T-cell (primary cell): ENCODE measurements at regions not wholly inside any gene's neighbourhood (a gene's known extent, or its start where the extent isn't known, plus 50 kb on each side); places are given as distances from the start of the nearest gene placed in this dataset.

ENCODE experiments used
- ATAC-seq, 4 experiments: fragments of 200-7000 bp in 3 of 4; fragments of 150-1000 bp in 1 of 4; cut with Tn5 transposase; replicated peaks in 1 of 4; 1 replicate in 3 of 4; 2 replicates in 1 of 4; pipeline ENCODE4 v1.10.0; 2021; ENCODE audit warnings: moderate library complexity in 3 of 4, mild to moderate bottlenecking in 2 of 4, moderate number of reproducible peaks in 1 of 4
- CTCF ChIA-PET, 2 donors: fragments of 300-600 bp; sonication (Branson Sonifier 250); formaldehyde crosslinking; loops; one replicate each; lab custom pipeline; 2022; ENCODE audit warnings: antibody characterized with exemption in 2 of 2; lab: Charles Lee
- POLR2A ChIA-PET, 2 donors: fragments of 300-600 bp; sonication (Branson Sonifier 250); formaldehyde crosslinking; loops; one replicate each; lab custom pipeline; 2022; ENCODE audit warnings: antibody characterized with exemption in 2 of 2; lab: Charles Lee
- DNase-seq, 35 experiments: peaks; one replicate each; pipeline versions ENCODE4 v3.0.0 to v3.0.0-alpha.2; 2013 to 2023
- H3K27ac ChIP-seq: one replicate; pipeline ENCODE4 v1.5.1; 2013; ENCODE audit warnings: low read length
- H3K27me3 ChIP-seq, 2 experiments: replicated peaks in 1 of 2; 1 replicate in 1 of 2; 2 replicates in 1 of 2; pipeline versions ENCODE4 v1.6.1 to v1.7.0; 2013; ENCODE audit warnings: low read length in 1 of 2, mixed read lengths in 1 of 2; ENCODE audit not compliant: control insufficient read depth in 2 of 2, insufficient read depth in 2 of 2; ENCODE audit errors: extremely low read depth in 1 of 2
- H3K36me3 ChIP-seq, 2 donors: 1 replicate in 1 of 2; 2 replicates in 1 of 2; pipeline versions ENCODE4 v1.6.1 to v1.7.0; 2013; ENCODE audit warnings: low read length in 1 of 2; ENCODE audit not compliant: control insufficient read depth in 2 of 2, insufficient read depth in 1 of 2; ENCODE audit errors: extremely low read depth in 1 of 2
- H3K4me1 ChIP-seq, 2 experiments: 1 replicate in 1 of 2; 2 replicates in 1 of 2; pipeline versions ENCODE4 v1.6.1 to v1.7.0; 2013; ENCODE audit warnings: low read length in 2 of 2, mixed read lengths in 1 of 2; ENCODE audit not compliant: insufficient read depth in 2 of 2, control insufficient read depth in 1 of 2; ENCODE audit errors: extremely low read depth in 1 of 2
- H3K4me3 ChIP-seq, 2 donors: 1 replicate in 1 of 2; 2 replicates in 1 of 2; pipeline versions ENCODE4 v1.5.1 to v1.7.0; 2013; ENCODE audit warnings: mild to moderate bottlenecking in 2 of 2, low read length in 1 of 2, moderate library complexity in 1 of 2; ENCODE audit not compliant: control insufficient read depth in 1 of 2; ENCODE audit errors: extremely low read depth in 1 of 2
- H3K9me3 ChIP-seq: 2 replicates; pipeline ENCODE4 v1.7.0; 2013
- H3K27ac Mint-ChIP-seq, 2 donors: one replicate each; pipeline ENCODE4 v1.8.0; 2020 to 2021; ENCODE audit warnings: mild to moderate bottlenecking in 2 of 2, mixed read lengths in 2 of 2
- H3K27me3 Mint-ChIP-seq, 2 donors: one replicate each; pipeline ENCODE4 v1.8.0; 2021 to 2022; ENCODE audit warnings: mixed read lengths in 2 of 2
- H3K36me3 Mint-ChIP-seq: one replicate; pipeline ENCODE4 v1.8.0; 2021; ENCODE audit warnings: mixed read lengths
- H3K4me1 Mint-ChIP-seq, 3 donors: one replicate each; pipeline ENCODE4 v1.8.0; 2020 to 2022; ENCODE audit warnings: mixed read lengths in 3 of 3, mild to moderate bottlenecking in 1 of 3
- H3K4me3 Mint-ChIP-seq, 3 donors: one replicate each; pipeline ENCODE4 v1.8.0; 2020 to 2022; ENCODE audit warnings: mild to moderate bottlenecking in 3 of 3, mixed read lengths in 3 of 3, moderate library complexity in 3 of 3
- H3K9me3 Mint-ChIP-seq, 3 donors: one replicate each; pipeline ENCODE4 v1.8.0; 2020 to 2022; ENCODE audit warnings: mixed read lengths in 3 of 3
- WGBS: methylation state at CpG from one replicate; pipeline ENCODE4 v1.1.5; 2013; ENCODE audit warnings: missing lambda C conversion rate; ENCODE audit not compliant: insufficient coverage; 5-methylcytosine and 5-hydroxymethylcytosine counted together

DNA sequence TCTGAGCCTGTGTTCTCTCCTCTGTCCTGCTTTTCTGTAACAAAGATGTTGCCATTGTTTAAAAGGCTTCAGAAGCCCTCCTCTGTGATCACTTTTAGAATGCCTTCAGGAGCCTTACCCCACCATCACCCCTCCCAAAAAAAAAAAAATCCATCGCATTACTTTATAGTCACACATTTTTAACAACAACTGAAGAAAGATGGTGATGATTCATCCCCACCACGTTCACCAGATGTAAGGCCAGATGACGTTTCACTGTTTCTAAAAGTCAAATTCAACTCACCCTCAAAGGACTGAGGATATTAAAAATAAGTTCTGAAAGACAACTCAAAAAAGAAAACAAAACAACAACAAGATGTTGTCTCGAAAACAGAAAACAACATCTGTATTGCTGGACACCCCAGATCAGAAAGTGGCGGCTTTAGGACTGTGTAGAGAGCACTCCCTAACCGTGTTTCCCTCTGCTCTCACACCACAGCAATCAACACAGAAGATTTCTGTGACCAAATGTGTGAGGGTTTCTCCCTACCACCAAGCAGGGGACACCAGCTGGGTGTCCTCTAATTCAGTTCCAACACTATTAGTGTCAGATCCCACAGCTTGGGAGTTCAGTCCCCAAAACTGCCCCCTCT is 61.9 kb upstream of the CREB1 start:
- peaks cover 0 to 3% of the 10 kb centered on the region in 2 experiments for H3K4me1 ChIP-seq
- H3K36me3 ChIP-seq, result no peaks in the 10 kb centered on the region
- H3K4me3 ChIP-seq, result no peak overlapping the region
- no peak overlapping the region for H3K4me3 Mint-ChIP-seq
- H3K4me1 Mint-ChIP-seq, result peaks cover 4 to 13% (median 6%) of the 10 kb centered on the region in 3 donors
- ATAC-seq (peak in 1 of 4 experiments; percentile 9), DNase-seq (no peak)
- ChIA-PET POLR2A (no interaction called here), CTCF (interaction anchor here in 1 of 2 donors (0.6 kb wide), 1 partner anchor 76 kb away, joined by 5 read pairs; no protein-coding TSS in a partner anchor)
- H3K27ac ChIP-seq, result no peak overlapping the region
- H3K27ac Mint-ChIP-seq, result no peak overlapping the region
- no peaks in the 10 kb centered on the region for H3K9me3 ChIP-seq
- no peaks in the 10 kb centered on the region for H3K36me3 Mint-ChIP-seq
- 38% methylated on average over 1 of the region's 6 CpGs for WGBS
- H3K9me3 Mint-ChIP-seq, result no peaks in the 10 kb centered on the region
- no peaks in the 10 kb centered on the region for H3K27me3 ChIP-seq
- H3K27me3 Mint-ChIP-seq, result no peaks in the 10 kb centered on the region

DNA sequence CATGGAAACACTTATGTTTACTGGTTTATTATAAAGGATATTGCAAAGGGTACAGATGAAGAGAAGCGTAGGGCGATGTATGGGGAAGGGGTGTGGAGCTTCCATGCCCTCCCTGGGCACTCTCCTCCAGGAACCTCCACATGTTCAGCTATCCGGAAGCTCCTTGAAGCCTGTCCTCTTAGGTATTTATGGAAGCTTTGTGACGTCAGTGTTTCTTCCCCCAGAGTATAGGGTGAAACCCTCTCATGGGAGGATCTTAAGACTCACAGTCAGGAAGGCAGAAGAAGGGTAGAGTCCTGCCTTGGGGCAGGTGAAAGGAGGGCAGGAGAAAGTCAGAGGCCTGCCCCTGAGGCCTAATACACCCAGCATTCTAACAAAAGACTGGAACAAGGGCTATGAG is 61.3 kb upstream of the CREB1 start:
- H3K36me3 Mint-ChIP-seq, result no peaks in the 10 kb centered on the region
- Histone ChIP-seq H3K36me3 (no peaks in the 10 kb centered on the region), H3K27ac (no peak overlapping the region), H3K27me3 (no peaks in the 10 kb centered on the region), H3K4me3 (no peak overlapping the region), H3K9me3 (no peaks in the 10 kb centered on the region), H3K4me1 (peaks cover 3 to 6% of the 10 kb centered on the region in 2 experiments)
- H3K4me3 Mint-ChIP-seq, result no peak overlapping the region
- peaks cover 9 to 11% (median 9%) of the 10 kb centered on the region in 3 donors for H3K4me1 Mint-ChIP-seq
- ATAC-seq, result no peak
- no peak overlapping the region for H3K27ac Mint-ChIP-seq
- H3K27me3 Mint-ChIP-seq, result no peaks in the 10 kb centered on the region
- no peaks in the 10 kb centered on the region for H3K9me3 Mint-ChIP-seq
- POLR2A ChIA-PET, result no interaction called here
- CTCF ChIA-PET, result interaction anchor here in 1 of 2 donors (1.0 kb wide), 1 partner anchor 8 kb away, joined by 3 read pairs; no protein-coding TSS in a partner anchor
- no CpG with 5 or more reads among the region's 4 CpGs for WGBS
- DNase-seq, result no peak

DNA sequence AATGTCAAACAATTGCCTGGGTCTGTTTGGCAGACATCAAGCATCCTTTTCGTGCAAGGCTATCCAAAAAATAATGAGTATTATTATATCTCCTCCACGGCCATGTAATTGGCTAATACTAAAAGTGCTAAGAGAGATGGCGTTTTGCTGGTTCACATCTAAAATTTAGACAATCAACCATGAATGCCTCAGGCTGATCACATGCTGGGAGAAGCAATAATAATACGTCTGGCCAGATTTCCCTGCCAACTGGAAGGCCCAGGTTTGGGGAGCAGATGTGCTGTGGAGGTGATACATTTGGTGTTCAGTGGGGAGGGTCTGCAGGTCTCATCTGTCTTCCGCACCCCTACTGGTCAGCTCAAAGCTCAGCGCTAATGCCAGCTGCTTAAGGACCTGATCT is 60.3 kb upstream of the CREB1 start:
- no peak overlapping the region for H3K27ac Mint-ChIP-seq
- DNase-seq (no peak), ATAC-seq (no peak)
- H3K4me3 Mint-ChIP-seq, result no peak overlapping the region
- no peaks in the 10 kb centered on the region for H3K9me3 Mint-ChIP-seq
- Histone ChIP-seq H3K9me3 (no peaks in the 10 kb centered on the region), H3K4me3 (no peak overlapping the region), H3K36me3 (no peaks in the 10 kb centered on the region), H3K27me3 (no peaks in the 10 kb centered on the region), H3K4me1 (peaks cover 3 to 4% of the 10 kb centered on the region in 2 experiments), H3K27ac (no peak overlapping the region)
- H3K36me3 Mint-ChIP-seq, result no peaks in the 10 kb centered on the region
- POLR2A ChIA-PET, result interaction anchor here in 1 of 2 donors (0.6 kb wide), 1 partner anchor 571 kb away, joined by 3 read pairs; no protein-coding TSS in a partner anchor
- H3K27me3 Mint-ChIP-seq, result no peaks in the 10 kb centered on the region
- CTCF ChIA-PET, result interaction anchor here in 1 of 2 donors (1.0 kb wide), 1 partner anchor 9 kb away, joined by 3 read pairs; no protein-coding TSS in a partner anchor
- H3K4me1 Mint-ChIP-seq, result peaks cover 8 to 9% (median 9%) of the 10 kb centered on the region in 3 donors
- WGBS, result 92% methylated on average over 2 of the region's 6 CpGs

DNA sequence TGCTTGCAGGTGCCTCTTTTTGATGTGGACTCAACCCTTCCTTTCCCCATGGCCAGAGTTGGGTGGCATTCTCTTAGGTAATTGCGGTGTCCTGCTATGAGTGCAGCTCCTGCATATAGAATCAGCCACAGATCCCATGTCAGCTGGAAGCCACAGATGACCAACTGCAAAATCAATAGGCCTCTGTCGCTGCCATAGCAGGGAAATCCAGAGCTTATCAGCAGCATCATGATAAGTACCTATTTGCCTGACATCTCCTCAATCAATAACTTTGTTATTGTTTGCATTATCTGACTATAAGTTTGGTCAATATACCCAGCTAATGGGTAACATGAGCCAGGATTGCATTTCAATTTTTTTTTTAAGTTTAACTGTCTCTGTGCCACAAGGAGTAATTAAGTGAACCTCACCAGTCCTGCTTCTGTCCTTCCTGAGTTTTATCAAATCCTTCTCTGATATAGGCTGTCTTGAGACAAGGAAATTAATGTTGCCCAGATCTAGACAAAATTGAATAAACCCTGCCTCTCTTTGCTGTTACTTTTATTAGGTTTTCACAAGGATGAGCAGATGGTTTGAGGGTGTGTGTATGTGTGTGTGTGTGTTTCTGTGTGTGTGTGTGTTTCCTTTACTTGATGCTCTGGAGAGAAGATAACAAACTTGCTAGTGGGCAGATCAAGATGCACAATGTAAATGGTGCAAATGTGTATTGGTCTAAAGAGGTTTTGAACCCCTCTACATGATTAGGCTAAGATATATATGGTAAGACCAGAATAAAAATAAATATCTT is 59.6 kb upstream of the CREB1 start:
- DNase-seq (no peak), ATAC-seq (no peak)
- H3K27ac Mint-ChIP-seq, result no peak overlapping the region
- H3K36me3 Mint-ChIP-seq, result no peaks in the 10 kb centered on the region
- H3K27me3 Mint-ChIP-seq, result peaks cover 0 to 3% of the 10 kb centered on the region in 2 donors
- no peak overlapping the region for H3K4me3 Mint-ChIP-seq
- Histone ChIP-seq H3K27ac (no peak overlapping the region), H3K36me3 (no peaks in the 10 kb centered on the region), H3K4me3 (no peak overlapping the region), H3K9me3 (no peaks in the 10 kb centered on the region), H3K4me1 (peaks cover 3 to 7% of the 10 kb centered on the region in 2 experiments), H3K27me3 (no peaks in the 10 kb centered on the region)
- CTCF ChIA-PET, result no interaction called here
- POLR2A ChIA-PET, result no interaction called here
- H3K4me1 Mint-ChIP-seq, result peaks cover 12 to 16% (median 15%) of the 10 kb centered on the region in 3 donors
- no peaks in the 10 kb centered on the region for H3K9me3 Mint-ChIP-seq
- 92% methylated on average over 2 of the region's 2 CpGs for WGBS

DNA sequence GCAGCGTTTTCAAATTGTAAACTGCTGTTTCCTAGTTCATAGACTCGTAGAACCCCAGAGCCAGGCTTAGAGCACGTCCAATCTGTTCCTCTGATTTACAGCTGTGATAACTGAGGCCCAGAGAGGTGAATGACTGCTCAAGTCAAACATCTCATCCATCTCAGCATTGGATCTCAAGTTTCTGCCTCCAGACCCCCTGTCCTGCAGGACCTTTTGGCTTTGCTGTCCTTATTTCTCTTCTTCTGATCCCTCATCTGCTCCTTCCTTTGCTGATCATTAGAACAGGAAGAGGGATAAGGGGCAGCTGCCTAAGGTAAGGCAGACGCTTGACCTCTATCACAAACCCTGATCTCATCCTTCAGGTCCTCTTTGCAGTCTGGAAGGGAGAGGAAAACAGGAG is 58.5 kb upstream of the CREB1 start:
- Histone ChIP-seq H3K27ac (no peak overlapping the region), H3K9me3 (no peaks in the 10 kb centered on the region), H3K27me3 (no peaks in the 10 kb centered on the region), H3K4me3 (no peak overlapping the region), H3K36me3 (no peaks in the 10 kb centered on the region), H3K4me1 (peaks cover 3 to 11% of the 10 kb centered on the region in 2 experiments)
- Mint-ChIP-seq H3K4me3 (no peak overlapping the region), H3K9me3 (no peaks in the 10 kb centered on the region), H3K4me1 (peaks cover 15 to 17% (median 17%) of the 10 kb centered on the region in 3 donors), H3K27ac (no peak overlapping the region), H3K36me3 (no peaks in the 10 kb centered on the region), H3K27me3 (peaks cover 0 to 3% of the 10 kb centered on the region in 2 donors)
- ATAC-seq (no peak), DNase-seq (no peak)
- 80% methylated on average over 3 of the region's 4 CpGs for WGBS
- POLR2A ChIA-PET, result no interaction called here
- CTCF ChIA-PET, result interaction anchor here in 1 of 2 donors (1.2 kb wide), 1 partner anchor 302 kb away, joined by 3 read pairs; no protein-coding TSS in a partner anchor

DNA sequence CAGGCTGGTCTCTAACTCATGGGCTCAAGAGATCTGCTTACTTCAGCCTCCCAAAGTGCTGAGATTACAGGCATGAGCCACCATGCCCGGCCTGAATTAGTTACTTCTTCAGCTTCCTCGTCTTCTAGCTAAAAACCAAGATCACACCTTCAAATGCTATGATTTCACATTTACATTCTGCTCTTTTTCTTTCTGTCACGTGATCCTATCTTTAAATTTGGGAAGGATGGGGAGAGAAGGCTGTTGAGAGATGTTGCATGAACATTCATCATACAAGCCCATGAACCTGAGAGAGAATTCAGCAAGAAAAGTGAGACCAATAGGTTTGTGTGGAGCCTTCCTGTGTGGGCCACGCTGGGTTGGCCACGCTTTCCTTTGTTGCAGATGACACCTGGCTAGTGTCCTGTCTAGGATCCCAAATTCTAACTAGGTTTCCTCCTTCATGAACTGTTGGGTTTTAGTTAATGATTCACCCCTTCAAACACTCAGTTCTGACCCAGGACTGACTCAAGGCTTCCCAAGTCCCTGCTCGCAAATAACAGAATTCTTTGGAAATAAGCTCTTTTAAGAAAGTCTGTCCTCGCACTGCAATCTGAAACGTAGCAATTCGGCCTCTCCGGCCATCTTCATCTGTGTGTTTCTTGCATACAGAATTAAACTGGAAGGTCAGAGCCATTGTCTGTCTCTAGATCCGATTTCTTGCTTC is 57.3 kb upstream of the CREB1 start:
- ATAC-seq (no peak), DNase-seq (no peak)
- H3K4me1 ChIP-seq, result peaks cover 3 to 11% of the 10 kb centered on the region in 2 experiments
- H3K27me3 ChIP-seq, result no peaks in the 10 kb centered on the region
- no peak overlapping the region for H3K27ac Mint-ChIP-seq
- peaks cover 0 to 3% of the 10 kb centered on the region in 2 donors for H3K27me3 Mint-ChIP-seq
- CTCF ChIA-PET, result interaction anchor here (0.6 to 1.5 kb wide), 14 partner anchors 32 to 777 kb away, joined by 3 to 5 read pairs (median 3); no protein-coding TSS in a partner anchor
- POLR2A ChIA-PET, result interaction anchor here in 1 of 2 donors (0.5 to 0.6 kb wide), 2 partner anchors 75 to 866 kb away, joined by 3 to 4 read pairs; no protein-coding TSS in a partner anchor
- H3K4me1 Mint-ChIP-seq, result peaks cover 15 to 17% (median 17%) of the 10 kb centered on the region in 3 donors
- H3K36me3 Mint-ChIP-seq, result no peaks in the 10 kb centered on the region
- WGBS, result 86% methylated on average over 5 of the region's 11 CpGs
- H3K27ac ChIP-seq, result no peak overlapping the region
- no peak overlapping the region for H3K4me3 Mint-ChIP-seq
- H3K4me3 ChIP-seq, result no peak overlapping the region
- H3K9me3 ChIP-seq, result no peaks in the 10 kb centered on the region
- no peaks in the 10 kb centered on the region for H3K9me3 Mint-ChIP-seq
- no peaks in the 10 kb centered on the region for H3K36me3 ChIP-seq
